ENCODE measurements at regions not wholly inside any gene's neighbourhood (a gene's known extent, or its start where the extent isn't known, plus 50 kb on each side); places are given as distances from the start of the nearest gene placed in this dataset.
A peak's percentile ranks its signal among the peaks of the same experiment; 100 is the strongest.

DNA sequence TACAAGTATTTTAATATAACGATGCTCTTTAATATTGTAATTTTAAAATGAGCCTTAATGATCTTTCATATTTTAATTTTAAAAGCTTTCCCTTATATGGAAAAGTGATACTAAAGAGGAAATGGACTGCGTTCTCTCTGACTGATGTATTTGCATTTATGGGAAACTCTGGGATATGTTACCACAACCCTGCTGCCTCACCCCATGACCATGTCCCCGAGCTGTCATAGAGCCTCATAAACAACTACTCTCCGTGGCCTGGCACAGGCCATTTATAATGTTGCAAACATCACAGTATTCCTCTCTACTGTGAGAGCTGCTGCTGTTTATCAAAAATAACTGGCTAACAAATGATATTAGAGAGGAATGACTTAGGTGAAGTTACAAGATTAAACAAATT, 75.8 kb upstream of the SEC11C start:
- H3K4me1 ChIP-seq = peaks cover 19 to 26% of the 10 kb centered on the region in 2 donors
- TF ChIP-seq, protein P1, sequence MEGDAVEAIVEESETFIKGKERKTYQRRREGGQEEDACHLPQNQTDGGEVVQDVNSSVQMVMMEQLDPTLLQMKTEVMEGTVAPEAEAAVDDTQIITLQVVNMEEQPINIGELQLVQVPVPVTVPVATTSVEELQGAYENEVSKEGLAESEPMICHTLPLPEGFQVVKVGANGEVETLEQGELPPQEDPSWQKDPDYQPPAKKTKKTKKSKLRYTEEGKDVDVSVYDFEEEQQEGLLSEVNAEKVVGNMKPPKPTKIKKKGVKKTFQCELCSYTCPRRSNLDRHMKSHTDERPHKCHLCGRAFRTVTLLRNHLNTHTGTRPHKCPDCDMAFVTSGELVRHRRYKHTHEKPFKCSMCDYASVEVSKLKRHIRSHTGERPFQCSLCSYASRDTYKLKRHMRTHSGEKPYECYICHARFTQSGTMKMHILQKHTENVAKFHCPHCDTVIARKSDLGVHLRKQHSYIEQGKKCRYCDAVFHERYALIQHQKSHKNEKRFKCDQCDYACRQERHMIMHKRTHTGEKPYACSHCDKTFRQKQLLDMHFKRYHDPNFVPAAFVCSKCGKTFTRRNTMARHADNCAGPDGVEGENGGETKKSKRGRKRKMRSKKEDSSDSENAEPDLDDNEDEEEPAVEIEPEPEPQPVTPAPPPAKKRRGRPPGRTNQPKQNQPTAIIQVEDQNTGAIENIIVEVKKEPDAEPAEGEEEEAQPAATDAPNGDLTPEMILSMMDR (IDR thresholded peaks at IDR 0.05 in 4 of 5, conservative IDR thresholded peaks at IDR 0.05 in 1 of 5) = no peak
- peak in 1 of 2 donors; percentile 6 for TF ChIP-seq POLR2A (IDR thresholded peaks at IDR 0.05)
- H3K9me3 ChIP-seq = no peaks in the 10 kb centered on the region
- DNase-seq (peak; percentile 42), ATAC-seq (peak; percentile 52 to 78)
- H3K27me3 ChIP-seq = no peaks in the 10 kb centered on the region
- no peak overlapping the region for H3K4me3 ChIP-seq
- H3K36me3 ChIP-seq = no peaks in the 10 kb centered on the region
- in situ Hi-C loops (cut with MboI; ENCODE audit: low sequenced_read_pairs in 4 of 4) (loop anchor here (10.0 to 25.0 kb wide), 2 partner anchors 69 to 527 kb away; no protein-coding TSS in a partner anchor), intact Hi-C loops (cut with DNase I; ENCODE audit: low total_unique reads) (loop anchor here (10.0 kb wide), 2 partner anchors 519 to 669 kb away; no protein-coding TSS in a partner anchor)
- peak overlapping the region; percentile 71 to 86 (median 78) for H3K27ac ChIP-seq

DNA sequence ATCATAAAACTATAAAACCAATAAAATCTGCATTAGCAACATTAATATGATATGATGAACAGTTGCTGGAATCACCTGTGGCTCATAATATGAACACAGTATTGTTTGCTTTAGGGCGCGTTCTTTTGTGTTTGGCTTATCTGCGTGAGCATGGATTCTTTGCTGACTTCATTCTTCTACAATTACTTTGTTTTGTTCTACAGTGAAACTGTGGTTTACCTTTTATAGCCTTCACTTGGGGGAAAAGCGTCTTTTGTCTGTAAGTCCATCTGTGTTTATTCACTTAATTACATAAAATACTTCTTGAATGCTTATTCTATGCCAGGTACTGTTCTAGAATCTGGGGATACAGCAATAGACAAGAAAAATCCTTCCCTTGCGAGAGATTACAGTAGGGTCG, 74.0 kb upstream of the SEC11C start:
- no peaks in the 10 kb centered on the region for H3K9me3 ChIP-seq
- H3K27ac ChIP-seq = no peak overlapping the region
- ATAC-seq (no peak), DNase-seq (no peak)
- no peak for TF ChIP-seq POLR2A (IDR thresholded peaks at IDR 0.05)
- TF ChIP-seq, protein P1 (IDR thresholded peaks at IDR 0.05 in 4 of 5, conservative IDR thresholded peaks at IDR 0.05 in 1 of 5) = no peak
- H3K4me3 ChIP-seq = no peak overlapping the region
- peaks cover 26 to 31% of the 10 kb centered on the region in 2 donors for H3K4me1 ChIP-seq
- in situ Hi-C loops (cut with MboI; ENCODE audit: low sequenced_read_pairs in 4 of 4) (loop anchor here (5.0 to 25.0 kb wide), 3 partner anchors 71 to 528 kb away; no protein-coding TSS in a partner anchor), intact Hi-C loops (cut with DNase I; ENCODE audit: low total_unique reads) (loop anchor here (10.0 kb wide), 2 partner anchors 521 to 671 kb away; no protein-coding TSS in a partner anchor)
- H3K36me3 ChIP-seq = no peaks in the 10 kb centered on the region
- no peaks in the 10 kb centered on the region for H3K27me3 ChIP-seq

DNA sequence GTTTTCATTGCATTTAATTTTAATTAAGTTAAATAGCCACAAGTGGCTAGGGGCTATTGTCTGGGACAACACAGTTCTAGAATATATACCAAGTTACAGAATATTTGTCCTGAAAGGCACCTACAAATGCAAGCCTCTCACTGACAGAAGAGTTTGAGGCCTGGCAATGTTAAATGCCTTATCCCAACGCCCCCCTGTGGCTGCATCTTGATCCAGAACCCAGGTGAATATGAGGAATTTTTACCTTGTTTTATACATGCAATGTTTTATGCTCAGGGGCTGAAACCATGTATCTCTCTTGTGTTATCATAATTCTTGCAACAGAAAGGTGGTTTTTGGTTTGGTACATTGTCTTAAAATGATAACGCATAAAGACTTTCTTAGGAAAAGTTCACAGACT, 71.8 kb upstream of the SEC11C start:
- no peak for ATAC-seq
- no peak for DNase-seq
- TF ChIP-seq, protein P1 (IDR thresholded peaks at IDR 0.05 in 4 of 5, conservative IDR thresholded peaks at IDR 0.05 in 1 of 5) = peak in 3 of 5 experiments; percentile 25 to 49 (median 43)
- TF ChIP-seq POLR2A (IDR thresholded peaks at IDR 0.05) = no peak
- H3K27ac ChIP-seq = no peak overlapping the region
- no peak overlapping the region for H3K4me3 ChIP-seq
- intact Hi-C loops (cut with DNase I; ENCODE audit: low total_unique reads) = loop anchor here (10.0 kb wide), 2 partner anchors 523 to 673 kb away; no protein-coding TSS in a partner anchor
- peaks cover 15 to 30% of the 10 kb centered on the region in 2 donors for H3K4me1 ChIP-seq
- no peaks in the 10 kb centered on the region for H3K9me3 ChIP-seq
- in situ Hi-C loops (cut with MboI; ENCODE audit: low sequenced_read_pairs in 4 of 4) = loop anchor here (5.0 to 25.0 kb wide), 3 partner anchors 73 to 531 kb away; no protein-coding TSS in a partner anchor
- no peaks in the 10 kb centered on the region for H3K36me3 ChIP-seq
- H3K27me3 ChIP-seq = no peaks in the 10 kb centered on the region

DNA sequence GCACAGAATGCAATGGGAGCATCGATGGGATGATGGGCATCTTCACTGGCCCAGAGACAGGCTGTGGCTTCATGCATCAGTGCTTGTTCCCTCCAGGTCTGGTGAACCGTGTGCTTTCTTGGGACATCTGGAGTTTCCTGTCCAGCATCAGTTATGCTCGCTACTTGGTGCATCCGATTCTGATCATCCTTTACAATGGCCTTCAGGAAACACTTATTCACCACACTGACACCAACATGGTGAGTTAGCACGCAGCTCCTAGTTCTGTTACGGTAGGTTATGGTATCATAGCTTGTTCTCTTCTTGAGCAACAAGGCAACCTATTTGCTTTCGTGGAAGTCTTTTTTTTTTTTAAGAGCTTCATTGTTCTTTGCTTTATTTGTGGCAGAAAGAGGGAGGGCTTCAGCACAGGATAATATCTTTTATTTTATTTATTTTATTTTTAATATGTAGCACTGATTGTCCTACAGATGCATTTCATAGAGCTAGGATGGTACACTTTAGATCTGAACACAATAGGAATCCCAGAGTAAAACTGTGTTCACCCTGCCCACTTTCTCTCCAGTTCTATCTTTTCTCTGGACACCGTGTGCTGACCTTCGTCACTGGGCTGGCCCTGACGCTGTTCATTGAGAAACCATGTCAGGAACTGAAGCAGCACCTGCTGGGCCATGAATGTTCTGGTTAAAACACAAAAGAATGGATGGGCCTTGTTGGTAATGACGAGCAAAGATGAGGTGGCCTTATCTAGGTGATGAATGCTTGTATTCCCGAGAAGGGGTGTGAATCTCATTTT, 71.2 kb upstream of the SEC11C start:
- Histone ChIP-seq H3K4me1 (peaks cover 9 to 24% of the 10 kb centered on the region in 2 donors), H3K27ac (peak overlapping the region in 2 of 4 donors; percentile 51 to 53), H3K9me3 (no peaks in the 10 kb centered on the region), H3K27me3 (no peaks in the 10 kb centered on the region), H3K4me3 (no peak overlapping the region), H3K36me3 (no peaks in the 10 kb centered on the region)
- peak; percentile 23 to 27 for ATAC-seq
- in situ Hi-C loops (cut with MboI; ENCODE audit: low sequenced_read_pairs in 4 of 4) (loop anchor here (5.0 to 25.0 kb wide), 3 partner anchors 74 to 531 kb away; no protein-coding TSS in a partner anchor), intact Hi-C loops (cut with DNase I; ENCODE audit: low total_unique reads) (loop anchor here (10.0 kb wide), 2 partner anchors 524 to 674 kb away; no protein-coding TSS in a partner anchor)
- DNase-seq = peak in 1 of 2 donors; percentile 41
- TF ChIP-seq, protein P1 (IDR thresholded peaks at IDR 0.05 in 4 of 5, conservative IDR thresholded peaks at IDR 0.05 in 1 of 5) = no peak
- TF ChIP-seq POLR2A (IDR thresholded peaks at IDR 0.05) = no peak
